Liver (tissue), 8 donors: ENCODE measurements at regions not wholly inside any gene's neighbourhood (a gene's known extent, or its start where the extent isn't known, plus 50 kb on each side); places are given as distances from the start of the nearest gene placed in this dataset.

Experiments used
- DNase-seq: peaks from one replicate; pipeline ENCODE4 v3.0.0-alpha.2; 2017; ENCODE audit warnings: low spot score
- H3K27ac ChIP-seq, 2 donors: one replicate each; pipeline ENCODE4 v1.7.0; 2013; ENCODE audit warnings: inconsistent platforms in 2 of 2, low read length in 2 of 2, control low read depth in 1 of 2, low read depth in 1 of 2, mild to moderate bottlenecking in 1 of 2
- H3K27me3 ChIP-seq, 4 donors: one replicate each; pipeline versions ENCODE4 v1.6.1 to v1.7.0; 2013; ENCODE audit warnings: low read length in 3 of 4, inconsistent platforms in 1 of 4, mild to moderate bottlenecking in 1 of 4, moderate library complexity in 1 of 4; ENCODE audit not compliant: control insufficient read depth in 4 of 4, insufficient read depth in 4 of 4
- H3K36me3 ChIP-seq, 4 donors: one replicate each; pipeline versions ENCODE4 v1.6.1 to v1.7.0; 2013; ENCODE audit warnings: low read length in 3 of 4, mild to moderate bottlenecking in 3 of 4, low read depth in 1 of 4, moderate library complexity in 1 of 4; ENCODE audit not compliant: control insufficient read depth in 4 of 4, insufficient read depth in 3 of 4
- H3K4me1 ChIP-seq, 4 donors: one replicate each; pipeline versions ENCODE4 v1.6.1 to v1.7.0; 2013; ENCODE audit warnings: low read length in 3 of 4, mild to moderate bottlenecking in 3 of 4, moderate library complexity in 1 of 4; ENCODE audit not compliant: control insufficient read depth in 4 of 4, insufficient read depth in 4 of 4
- H3K4me3 ChIP-seq, 3 donors: one replicate each; pipeline versions ENCODE4 v1.6.1 to v1.7.0; 2013; ENCODE audit warnings: low read length in 3 of 3, control low read depth in 1 of 3, low read depth in 1 of 3, mild to moderate bottlenecking in 1 of 3
- H3K9ac ChIP-seq, 2 donors: one replicate each; pipeline ENCODE4 v1.7.0; 2013; ENCODE audit warnings: low read length in 2 of 2, mild to moderate bottlenecking in 2 of 2, moderate library complexity in 2 of 2, control low read depth in 1 of 2, low read depth in 1 of 2
- H3K9me3 ChIP-seq, 4 donors: one replicate each; pipeline versions ENCODE4 v1.6.1 to v1.7.0; 2013; ENCODE audit warnings: low read length in 3 of 4; ENCODE audit not compliant: control insufficient read depth in 4 of 4
- CTCF ChIP-seq: fragments of 150-350 bp; IDR thresholded peaks from 2 replicates; pipeline ENCODE4 v1.5.1; 2017; ENCODE audit warnings: improper control_type of control experiment, low read depth, low read length; ENCODE audit not compliant: missing input control
- EGR1 ChIP-seq, 2 donors: IDR thresholded peaks; 2 replicates each; pipeline ENCODE4 v1.6.1; 2016 to 2018; ENCODE audit warnings: antibody characterized with exemption in 2 of 2, low read depth in 2 of 2
- FOXA1 ChIP-seq: IDR thresholded peaks from 2 replicates; pipeline ENCODE4 v1.6.1; 2016; ENCODE audit warnings: antibody characterized with exemption
- FOXA2 ChIP-seq: IDR thresholded peaks from 2 replicates; pipeline ENCODE4 v1.6.1; 2016; ENCODE audit warnings: antibody characterized with exemption
- GABPA ChIP-seq, 2 donors: IDR thresholded peaks in 1 of 2; conservative IDR thresholded peaks in 1 of 2; 2 replicates each; pipeline ENCODE4 v1.6.1; 2016; ENCODE audit warnings: antibody characterized with exemption in 2 of 2, mild to moderate bottlenecking in 1 of 2, moderate library complexity in 1 of 2
- HNF4A ChIP-seq, 2 donors: conservative IDR thresholded peaks; 2 replicates each; pipeline ENCODE4 v1.6.1; 2016; ENCODE audit warnings: antibody characterized with exemption in 2 of 2, mild to moderate bottlenecking in 2 of 2
- HNF4G ChIP-seq: IDR thresholded peaks from 2 replicates; pipeline ENCODE4 v1.6.1; 2016; ENCODE audit warnings: antibody characterized with exemption
- JUND ChIP-seq, 2 donors: IDR thresholded peaks; 2 replicates each; pipeline ENCODE4 v1.6.1; 2016; ENCODE audit warnings: antibody characterized with exemption in 2 of 2
- MAX ChIP-seq: IDR thresholded peaks from 2 replicates; pipeline ENCODE4 v1.6.1; 2016; ENCODE audit warnings: antibody characterized with exemption
- NR2F2 ChIP-seq: IDR thresholded peaks from 2 replicates; pipeline ENCODE4 v1.6.1; 2016; ENCODE audit warnings: antibody characterized with exemption
- RAD21 ChIP-seq, 2 donors: IDR thresholded peaks; 2 replicates each; pipeline ENCODE4 v1.6.1; 2016; ENCODE audit warnings: antibody characterized with exemption in 2 of 2, mild to moderate bottlenecking in 2 of 2
- RXRA ChIP-seq, 2 donors: IDR thresholded peaks; 2 replicates each; pipeline ENCODE4 v1.6.1; 2017 to 2018; ENCODE audit warnings: antibody characterized with exemption in 2 of 2, mild to moderate bottlenecking in 1 of 2
- SP1 ChIP-seq: IDR thresholded peaks from 2 replicates; pipeline ENCODE4 v1.6.1; 2018; ENCODE audit warnings: antibody characterized with exemption, mild to moderate bottlenecking
- TAF1 ChIP-seq: conservative IDR thresholded peaks from 2 replicates; pipeline ENCODE4 v1.6.1; 2016; ENCODE audit warnings: antibody characterized with exemption, mild to moderate bottlenecking
- WGBS: extraction: QIAGEN DNeasy Blood & Tissue Kit; methylation state at CpG from one replicate; pipeline ENCODE4 v1.1.7; 2013; 5-methylcytosine and 5-hydroxymethylcytosine counted together
- TF ChIP-seq, protein P1 (sequence below): IDR thresholded peaks from 2 replicates; pipeline ENCODE4 v1.6.1; 2016; ENCODE audit warnings: antibody characterized with exemption, mild to moderate bottlenecking
- TF ChIP-seq, protein P2 (sequence below): IDR thresholded peaks from 2 replicates; pipeline ENCODE4 v1.6.1; 2016; ENCODE audit warnings: antibody characterized with exemption
- donor health status: healthy.
- donor health status: healthy.
- donor health status: healthy.
- donor health status: healthy.
- donor health status: healthy.

GRCh38 chr16:66290431-66290830 is 76.1 kb upstream of the CDH5 start (continued):
- TF ChIP-seq, protein P1, sequence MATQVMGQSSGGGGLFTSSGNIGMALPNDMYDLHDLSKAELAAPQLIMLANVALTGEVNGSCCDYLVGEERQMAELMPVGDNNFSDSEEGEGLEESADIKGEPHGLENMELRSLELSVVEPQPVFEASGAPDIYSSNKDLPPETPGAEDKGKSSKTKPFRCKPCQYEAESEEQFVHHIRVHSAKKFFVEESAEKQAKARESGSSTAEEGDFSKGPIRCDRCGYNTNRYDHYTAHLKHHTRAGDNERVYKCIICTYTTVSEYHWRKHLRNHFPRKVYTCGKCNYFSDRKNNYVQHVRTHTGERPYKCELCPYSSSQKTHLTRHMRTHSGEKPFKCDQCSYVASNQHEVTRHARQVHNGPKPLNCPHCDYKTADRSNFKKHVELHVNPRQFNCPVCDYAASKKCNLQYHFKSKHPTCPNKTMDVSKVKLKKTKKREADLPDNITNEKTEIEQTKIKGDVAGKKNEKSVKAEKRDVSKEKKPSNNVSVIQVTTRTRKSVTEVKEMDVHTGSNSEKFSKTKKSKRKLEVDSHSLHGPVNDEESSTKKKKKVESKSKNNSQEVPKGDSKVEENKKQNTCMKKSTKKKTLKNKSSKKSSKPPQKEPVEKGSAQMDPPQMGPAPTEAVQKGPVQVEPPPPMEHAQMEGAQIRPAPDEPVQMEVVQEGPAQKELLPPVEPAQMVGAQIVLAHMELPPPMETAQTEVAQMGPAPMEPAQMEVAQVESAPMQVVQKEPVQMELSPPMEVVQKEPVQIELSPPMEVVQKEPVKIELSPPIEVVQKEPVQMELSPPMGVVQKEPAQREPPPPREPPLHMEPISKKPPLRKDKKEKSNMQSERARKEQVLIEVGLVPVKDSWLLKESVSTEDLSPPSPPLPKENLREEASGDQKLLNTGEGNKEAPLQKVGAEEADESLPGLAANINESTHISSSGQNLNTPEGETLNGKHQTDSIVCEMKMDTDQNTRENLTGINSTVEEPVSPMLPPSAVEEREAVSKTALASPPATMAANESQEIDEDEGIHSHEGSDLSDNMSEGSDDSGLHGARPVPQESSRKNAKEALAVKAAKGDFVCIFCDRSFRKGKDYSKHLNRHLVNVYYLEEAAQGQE, result no peak
- TF ChIP-seq MAX, result no peak
- no peak for TF ChIP-seq JUND (IDR thresholded peaks at IDR 0.05)
- no peak for TF ChIP-seq FOXA2
- TF ChIP-seq NR2F2, result no peak
- no peak for TF ChIP-seq TAF1

GRCh38 chr16:66289986-66290385 is 76.5 kb upstream of the CDH5 start:
- WGBS, result 76% methylated on average over 6 of the region's 6 CpGs
- TF ChIP-seq RAD21 (IDR thresholded peaks at IDR 0.05) (no peak), JUND (IDR thresholded peaks at IDR 0.05) (no peak), GABPA (IDR thresholded peaks at IDR 0.05 in 1 of 2, conservative IDR thresholded peaks at IDR 0.05 in 1 of 2) (no peak), RXRA (IDR thresholded peaks at IDR 0.05) (no peak)
- Histone ChIP-seq H3K4me1 (no peaks in the 10 kb centered on the region), H3K27ac (no peak overlapping the region), H3K9me3 (no peaks in the 10 kb centered on the region), H3K27me3 (no peaks in the 10 kb centered on the region), H3K4me3 (no peak overlapping the region), H3K9ac (no peak overlapping the region), H3K36me3 (no peaks in the 10 kb centered on the region)
- DNase-seq, result no peak

DNA sequence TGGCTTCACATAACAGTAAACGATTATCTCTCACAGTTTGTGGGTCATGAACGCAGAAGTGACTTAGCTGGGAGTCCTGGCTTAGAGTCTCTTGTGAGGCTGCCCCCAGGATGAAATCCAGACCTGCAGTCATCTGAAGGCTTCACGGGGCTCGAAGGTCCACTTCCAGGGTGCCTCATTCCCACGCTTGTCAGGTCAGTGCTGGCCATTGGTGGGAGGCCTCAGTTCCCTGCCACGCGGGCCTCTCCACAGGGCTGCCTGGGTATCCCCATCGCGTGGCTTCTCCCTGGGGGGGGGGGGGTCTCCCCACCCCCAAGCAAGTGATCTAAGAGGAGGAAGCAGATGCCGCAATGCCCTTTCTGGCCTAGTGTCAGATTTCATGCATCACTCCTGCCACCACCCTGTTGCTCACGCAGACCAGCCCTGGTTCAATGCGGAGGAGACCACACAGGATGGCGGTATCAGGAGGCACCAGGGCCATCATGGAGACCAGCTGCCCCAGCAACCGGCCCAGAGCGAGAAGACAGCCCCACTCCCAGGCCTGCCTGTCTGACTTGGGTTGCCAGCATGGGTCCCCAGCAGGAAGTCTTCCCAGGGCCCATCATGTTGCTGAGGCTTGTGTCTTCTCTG is 77.3 kb upstream of the CDH5 start:
- H3K9ac ChIP-seq, result no peak overlapping the region
- H3K27me3 ChIP-seq, result no peaks in the 10 kb centered on the region
- no peaks in the 10 kb centered on the region for H3K4me1 ChIP-seq
- H3K4me3 ChIP-seq, result no peak overlapping the region
- H3K27ac ChIP-seq, result no peak overlapping the region
- no peaks in the 10 kb centered on the region for H3K9me3 ChIP-seq
- TF ChIP-seq TAF1, result no peak
- TF ChIP-seq GABPA (IDR thresholded peaks at IDR 0.05 in 1 of 2, conservative IDR thresholded peaks at IDR 0.05 in 1 of 2), result no peak
- TF ChIP-seq FOXA2, result no peak
- TF ChIP-seq MAX, result no peak
- TF ChIP-seq SP1, result no peak
- no peak for TF ChIP-seq FOXA1
- TF ChIP-seq, protein P2, sequence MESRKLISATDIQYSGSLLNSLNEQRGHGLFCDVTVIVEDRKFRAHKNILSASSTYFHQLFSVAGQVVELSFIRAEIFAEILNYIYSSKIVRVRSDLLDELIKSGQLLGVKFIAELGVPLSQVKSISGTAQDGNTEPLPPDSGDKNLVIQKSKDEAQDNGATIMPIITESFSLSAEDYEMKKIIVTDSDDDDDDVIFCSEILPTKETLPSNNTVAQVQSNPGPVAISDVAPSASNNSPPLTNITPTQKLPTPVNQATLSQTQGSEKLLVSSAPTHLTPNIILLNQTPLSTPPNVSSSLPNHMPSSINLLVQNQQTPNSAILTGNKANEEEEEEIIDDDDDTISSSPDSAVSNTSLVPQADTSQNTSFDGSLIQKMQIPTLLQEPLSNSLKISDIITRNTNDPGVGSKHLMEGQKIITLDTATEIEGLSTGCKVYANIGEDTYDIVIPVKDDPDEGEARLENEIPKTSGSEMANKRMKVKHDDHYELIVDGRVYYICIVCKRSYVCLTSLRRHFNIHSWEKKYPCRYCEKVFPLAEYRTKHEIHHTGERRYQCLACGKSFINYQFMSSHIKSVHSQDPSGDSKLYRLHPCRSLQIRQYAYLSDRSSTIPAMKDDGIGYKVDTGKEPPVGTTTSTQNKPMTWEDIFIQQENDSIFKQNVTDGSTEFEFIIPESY, result no peak
- TF ChIP-seq NR2F2, result no peak
- TF ChIP-seq HNF4G, result no peak
- TF ChIP-seq, protein P1, result no peak
- no peak for TF ChIP-seq JUND (IDR thresholded peaks at IDR 0.05)
- TF ChIP-seq EGR1 (IDR thresholded peaks at IDR 0.05; ENCODE audit: low read depth in 2 of 2), result no peak
- TF ChIP-seq RAD21 (IDR thresholded peaks at IDR 0.05), result no peak
- no peak for TF ChIP-seq CTCF
- no peak for TF ChIP-seq HNF4A (conservative IDR thresholded peaks at IDR 0.05)
- no peak for TF ChIP-seq RXRA (IDR thresholded peaks at IDR 0.05)
- WGBS, result 93% methylated on average over 15 of the region's 15 CpGs
- no peaks in the 10 kb centered on the region for H3K36me3 ChIP-seq
- no peak for DNase-seq
